Effector memory CD8-positive, alpha-beta T cell (primary cell): ENCODE measurements at regions not wholly inside any gene's neighbourhood (a gene's known extent, or its start where the extent isn't known, plus 50 kb on each side); places are given as distances from the start of the nearest gene placed in this dataset.

ENCODE experiments used
- ATAC-seq: fragments of 150-1000 bp; cut with Tn5 transposase; replicated peaks from 2 replicates; pipeline ENCODE4 v1.10.0; 2021; ENCODE audit warnings: mild to moderate bottlenecking, moderate library complexity
- DNase-seq, 3 experiments: peaks; one replicate each; pipeline ENCODE4 v3.0.0; 2021
- H3K27ac Mint-ChIP-seq, 2 donors: one replicate each; pipeline ENCODE4 v1.8.0; 2022; ENCODE audit warnings: mild to moderate bottlenecking in 2 of 2, mixed read lengths in 2 of 2, moderate library complexity in 2 of 2
- H3K27me3 Mint-ChIP-seq, 2 donors: one replicate each; pipeline ENCODE4 v1.8.0; 2022; ENCODE audit warnings: mixed read lengths in 2 of 2
- H3K36me3 Mint-ChIP-seq: one replicate; pipeline ENCODE4 v1.8.0; 2022; ENCODE audit warnings: mild to moderate bottlenecking, moderate library complexity, mixed read lengths; ENCODE audit not compliant: insufficient read depth
- H3K4me1 Mint-ChIP-seq, 2 donors: one replicate each; pipeline ENCODE4 v1.8.0; 2022; ENCODE audit warnings: low read depth in 2 of 2, mixed read lengths in 2 of 2
- H3K4me3 Mint-ChIP-seq, 2 donors: one replicate each; pipeline ENCODE4 v1.8.0; 2022; ENCODE audit warnings: mild to moderate bottlenecking in 2 of 2, mixed read lengths in 2 of 2, moderate library complexity in 2 of 2
- H3K9me3 Mint-ChIP-seq, 2 donors: one replicate each; pipeline ENCODE4 v1.8.0; 2022; ENCODE audit warnings: mixed read lengths in 2 of 2

DNA sequence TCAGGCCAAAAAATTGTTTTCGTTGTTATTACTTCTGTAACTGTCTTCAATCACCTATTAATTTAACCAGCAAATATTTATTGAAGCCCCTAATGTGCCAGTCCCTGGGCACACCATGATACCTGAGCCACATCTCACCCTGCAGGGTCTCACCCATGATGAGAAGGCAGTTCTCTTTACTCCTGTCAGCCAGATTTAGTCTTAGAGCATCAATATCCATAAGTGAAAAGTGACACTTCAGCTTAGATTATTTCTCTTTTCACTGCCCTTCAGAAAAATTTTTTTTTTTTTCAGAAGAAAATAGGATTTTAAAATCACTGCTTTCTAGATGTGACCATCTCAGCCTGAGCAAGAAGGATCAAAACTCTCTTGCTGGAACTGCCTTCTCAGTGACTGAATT, 258.6 kb upstream of the NFE2L3 start:
- H3K27ac Mint-ChIP-seq: peak overlapping the region in 1 of 2 donors; percentile 94
- H3K27me3 Mint-ChIP-seq: peaks cover 11 to 44% of the 10 kb centered on the region in 2 donors
- H3K4me1 Mint-ChIP-seq: peaks cover 8 to 13% of the 10 kb centered on the region in 2 donors
- no peak for DNase-seq
- H3K9me3 Mint-ChIP-seq: no peaks in the 10 kb centered on the region
- H3K36me3 Mint-ChIP-seq: peaks cover 13% of the 10 kb centered on the region
- H3K4me3 Mint-ChIP-seq: peak overlapping the region; percentile 84 to 92
- no peak for ATAC-seq

DNA sequence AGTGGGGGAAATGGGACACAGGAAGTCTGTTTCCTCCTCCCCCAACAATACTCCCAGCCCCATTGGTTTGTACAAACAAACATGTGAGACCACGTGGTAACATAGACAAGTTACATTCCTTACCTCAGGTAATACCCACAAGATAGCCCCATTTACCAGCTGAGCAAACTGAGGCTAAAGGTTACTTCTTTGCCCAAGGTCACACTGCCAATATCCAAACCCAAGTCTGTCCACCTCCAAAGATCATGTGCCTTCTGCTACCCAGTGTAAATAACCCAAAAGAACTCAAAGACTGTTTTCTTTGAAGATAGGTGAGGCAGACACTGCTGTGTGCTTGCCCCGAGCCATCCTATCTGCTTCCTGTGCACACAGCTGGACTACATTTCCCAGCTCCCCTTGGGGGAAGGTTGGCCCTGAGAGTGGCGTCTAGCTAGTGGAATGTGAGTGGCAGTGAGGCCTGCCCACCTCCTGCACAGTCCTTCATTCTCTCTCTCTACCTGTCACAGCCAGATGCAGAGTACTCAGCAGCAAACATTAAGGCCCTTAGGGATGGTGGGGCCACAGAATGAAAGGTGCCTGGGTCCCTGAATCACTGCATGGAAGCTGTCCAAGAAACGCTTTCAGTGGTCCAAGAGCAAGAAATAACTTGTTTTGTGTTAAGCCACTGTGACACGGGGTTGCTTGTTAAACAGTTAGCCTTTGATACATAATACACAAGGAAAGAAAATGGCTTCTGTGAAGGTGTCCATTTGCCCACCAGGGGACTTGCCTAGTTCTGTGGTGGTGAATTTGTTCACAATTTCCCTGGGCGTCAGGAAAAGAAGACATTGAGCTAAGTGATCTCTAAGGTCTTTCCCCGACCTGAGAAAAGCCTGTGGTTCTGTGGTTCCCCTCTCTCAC, 257.7 kb upstream of the NFE2L3 start:
- Mint-ChIP-seq H3K9me3 (no peaks in the 10 kb centered on the region), H3K4me3 (peak overlapping the region; percentile 84 to 92), H3K36me3 (peaks cover 13% of the 10 kb centered on the region), H3K27me3 (peaks cover 8 to 38% of the 10 kb centered on the region in 2 donors), H3K4me1 (peaks cover 8 to 13% of the 10 kb centered on the region in 2 donors), H3K27ac (peak overlapping the region in 1 of 2 donors; percentile 15)
- DNase-seq (no peak), ATAC-seq (peak; percentile 47)

DNA sequence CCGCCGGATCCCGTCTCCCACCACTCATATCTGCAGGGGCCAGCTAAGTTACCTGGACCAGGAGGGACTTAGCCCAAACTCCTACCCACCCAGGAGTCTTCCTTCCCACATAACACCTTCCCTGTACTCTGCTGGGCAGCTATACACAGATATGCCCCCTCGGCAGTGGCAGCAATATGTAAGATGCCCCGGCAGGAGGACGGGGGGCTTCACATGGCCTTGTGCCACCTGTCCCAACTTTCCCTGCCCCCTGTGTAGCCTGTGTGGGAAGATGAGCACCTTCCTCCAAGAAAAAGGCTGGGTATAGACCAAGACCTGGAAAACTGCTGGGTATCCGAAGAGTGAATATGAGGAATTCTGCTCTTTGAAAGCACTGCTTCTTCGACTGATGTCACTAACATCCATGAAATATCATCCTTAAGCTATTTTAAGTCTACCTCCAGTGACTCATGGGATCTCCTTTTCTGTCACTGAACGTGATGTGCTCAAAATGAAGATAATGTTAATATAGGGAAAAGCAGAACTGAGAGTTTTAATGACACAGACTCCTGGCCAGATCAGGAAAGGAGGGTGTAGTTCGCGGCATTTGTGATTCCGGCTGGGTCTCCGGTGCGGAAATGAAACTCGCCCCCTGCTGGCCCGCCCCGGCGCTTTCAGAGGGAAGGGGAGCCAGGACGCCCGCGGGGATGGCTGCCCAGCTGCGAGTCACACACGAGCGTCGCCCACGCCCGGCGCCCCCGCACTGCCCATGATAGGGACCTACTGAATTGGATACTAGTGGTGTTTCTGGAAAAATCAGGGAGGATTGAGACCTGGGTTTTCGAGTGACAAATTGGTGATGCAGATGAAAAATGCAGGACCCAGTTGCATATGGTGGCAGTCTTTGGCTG, 256.9 kb upstream of the NFE2L3 start:
- Mint-ChIP-seq H3K4me3 (peak overlapping the region; percentile 48 to 60), H3K9me3 (no peaks in the 10 kb centered on the region), H3K36me3 (peaks cover 13% of the 10 kb centered on the region), H3K27me3 (peaks cover 8 to 37% of the 10 kb centered on the region in 2 donors), H3K27ac (peak overlapping the region in 1 of 2 donors; percentile 15), H3K4me1 (peaks cover 8 to 13% of the 10 kb centered on the region in 2 donors)
- DNase-seq: peak; percentile 49 to 54 (median 51)
- ATAC-seq: peak; percentile 71

DNA sequence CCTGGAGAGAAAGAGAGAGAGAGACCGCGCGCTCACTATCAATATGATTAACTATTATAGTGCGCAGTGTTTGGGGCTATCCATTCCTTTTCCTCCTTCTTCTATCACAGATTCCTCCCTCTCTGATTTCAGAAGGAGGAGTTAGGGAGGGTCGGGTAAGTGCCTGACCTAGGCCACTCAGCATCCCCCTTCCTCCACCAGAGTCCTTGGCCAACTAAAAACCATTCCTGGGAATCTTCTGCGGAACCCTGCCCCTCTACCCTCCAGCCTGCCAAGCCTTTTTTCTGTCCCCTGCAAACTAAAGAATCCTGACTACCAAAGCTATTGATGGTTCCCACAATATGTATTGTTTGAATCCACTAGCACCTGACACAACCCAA, 256.2 kb upstream of the NFE2L3 start:
- ATAC-seq: no peak
- no peak overlapping the region for H3K27ac Mint-ChIP-seq

DNA sequence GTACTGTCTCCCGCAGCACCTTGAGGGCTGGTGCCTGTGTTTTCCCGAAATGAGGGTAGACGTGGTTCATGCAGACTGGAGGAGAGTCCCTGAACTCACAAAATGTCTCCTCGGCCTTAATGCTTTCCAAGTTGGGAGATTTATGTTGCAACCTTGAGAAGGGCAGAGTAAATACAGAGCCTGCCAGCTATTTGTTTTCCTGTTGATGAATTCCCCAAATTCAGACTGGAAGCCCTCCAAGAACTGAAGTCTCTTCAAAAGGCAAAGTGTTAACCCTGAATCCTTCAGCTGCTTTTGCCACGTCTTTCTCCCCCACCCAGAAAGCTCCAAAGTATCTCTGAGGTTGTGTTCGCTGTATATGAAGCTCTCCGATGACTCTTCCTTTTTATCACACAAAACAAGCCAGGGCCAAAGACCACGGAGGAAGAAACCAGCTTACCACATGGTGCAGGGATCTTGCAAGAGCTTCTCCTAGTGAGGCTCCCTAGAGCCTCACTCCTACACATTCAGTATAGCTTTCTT, 254.7 kb upstream of the NFE2L3 start:
- peaks cover 9 to 26% of the 10 kb centered on the region in 2 donors for H3K27me3 Mint-ChIP-seq
- no peaks in the 10 kb centered on the region for H3K9me3 Mint-ChIP-seq
- peaks cover 8 to 13% of the 10 kb centered on the region in 2 donors for H3K4me1 Mint-ChIP-seq
- ATAC-seq (no peak), DNase-seq (no peak)
- H3K36me3 Mint-ChIP-seq: peaks cover 13% of the 10 kb centered on the region
- no peak overlapping the region for H3K27ac Mint-ChIP-seq
- no peak overlapping the region for H3K4me3 Mint-ChIP-seq

More for the DNA sequence above, 256.2 kb upstream of the NFE2L3 start:
- H3K9me3 Mint-ChIP-seq: no peaks in the 10 kb centered on the region
- H3K36me3 Mint-ChIP-seq: peaks cover 13% of the 10 kb centered on the region
- peaks cover 9 to 36% of the 10 kb centered on the region in 2 donors for H3K27me3 Mint-ChIP-seq
- peak overlapping the region; percentile 48 to 60 for H3K4me3 Mint-ChIP-seq
- no peak for DNase-seq
- peaks cover 8 to 13% of the 10 kb centered on the region in 2 donors for H3K4me1 Mint-ChIP-seq

DNA sequence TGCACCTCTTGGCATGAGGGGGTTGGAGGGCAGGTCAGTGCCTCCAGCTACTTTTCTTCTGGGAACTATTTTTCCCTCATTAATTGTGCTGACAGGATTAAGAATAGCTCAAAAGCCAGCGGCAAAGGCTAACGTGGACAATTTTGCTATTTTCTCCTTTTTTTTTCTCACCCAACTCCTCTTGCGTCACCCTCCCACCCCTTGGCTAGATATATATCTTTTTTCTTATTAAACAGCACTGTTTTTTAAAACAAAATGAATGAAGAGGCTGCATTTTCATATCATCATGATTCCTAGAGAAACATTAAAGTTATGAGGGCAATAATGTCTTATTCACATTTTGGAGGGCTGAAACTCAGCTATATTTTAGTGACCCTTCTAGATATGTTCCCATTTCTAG, 251.8 kb upstream of the NFE2L3 start:
- no peak overlapping the region for H3K4me3 Mint-ChIP-seq
- no peaks in the 10 kb centered on the region for H3K9me3 Mint-ChIP-seq
- peaks cover 10 to 20% of the 10 kb centered on the region in 2 donors for H3K27me3 Mint-ChIP-seq
- H3K4me1 Mint-ChIP-seq: peaks cover 0 to 1% of the 10 kb centered on the region in 2 donors
- no peak overlapping the region for H3K27ac Mint-ChIP-seq
- no peaks in the 10 kb centered on the region for H3K36me3 Mint-ChIP-seq
- no peak for ATAC-seq
- no peak for DNase-seq

DNA sequence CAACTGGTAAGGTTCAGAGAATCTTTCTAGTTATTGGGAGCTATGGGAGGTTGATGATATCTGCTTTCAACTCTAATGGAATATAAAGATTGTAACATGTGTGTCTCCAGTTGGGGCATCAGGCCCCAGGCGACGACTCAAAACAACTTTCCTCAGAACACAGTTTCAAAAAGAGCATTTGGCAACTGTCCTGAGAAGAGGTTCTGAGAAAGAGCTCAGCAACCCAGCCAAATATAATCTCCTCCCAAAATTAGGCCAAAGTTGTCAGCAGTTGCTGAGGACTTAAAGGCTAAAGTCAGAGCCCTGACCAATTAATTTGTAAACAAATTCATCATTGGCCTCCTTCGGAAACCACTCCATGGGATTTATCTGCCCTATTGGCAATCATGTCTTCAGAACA, 251.1 kb upstream of the NFE2L3 start:
- ATAC-seq (no peak), DNase-seq (no peak)
- no peaks in the 10 kb centered on the region for H3K4me1 Mint-ChIP-seq
- no peak overlapping the region for H3K4me3 Mint-ChIP-seq
- H3K36me3 Mint-ChIP-seq: peaks cover 2% of the 10 kb centered on the region
- no peaks in the 10 kb centered on the region for H3K9me3 Mint-ChIP-seq
- H3K27me3 Mint-ChIP-seq: peaks cover 16 to 20% of the 10 kb centered on the region in 2 donors
- H3K27ac Mint-ChIP-seq: no peak overlapping the region

DNA sequence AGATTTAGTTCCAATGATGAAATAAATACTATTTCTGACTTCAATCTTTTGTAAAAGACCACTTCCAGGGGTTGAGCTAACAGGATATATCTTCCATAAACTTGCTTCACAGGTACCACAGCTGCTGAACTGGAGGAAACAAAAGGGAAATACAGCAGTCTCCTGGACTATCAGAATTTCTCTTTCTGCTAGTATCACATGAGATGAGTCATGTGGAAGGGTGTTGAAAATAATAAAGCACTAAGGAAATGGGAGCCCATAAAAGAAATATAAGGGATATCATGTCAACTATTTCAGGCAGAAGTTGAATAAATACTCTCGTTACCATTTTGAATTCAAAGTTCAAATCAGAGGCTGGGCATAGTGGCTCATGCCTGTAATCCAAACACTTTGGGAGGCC, 250.3 kb upstream of the NFE2L3 start:
- peaks cover 2% of the 10 kb centered on the region for H3K36me3 Mint-ChIP-seq
- no peaks in the 10 kb centered on the region for H3K9me3 Mint-ChIP-seq
- H3K27ac Mint-ChIP-seq: no peak overlapping the region
- H3K4me1 Mint-ChIP-seq: no peaks in the 10 kb centered on the region
- H3K27me3 Mint-ChIP-seq: peaks cover 18 to 22% of the 10 kb centered on the region in 2 donors
- DNase-seq (no peak), ATAC-seq (no peak)
- no peak overlapping the region for H3K4me3 Mint-ChIP-seq

DNA sequence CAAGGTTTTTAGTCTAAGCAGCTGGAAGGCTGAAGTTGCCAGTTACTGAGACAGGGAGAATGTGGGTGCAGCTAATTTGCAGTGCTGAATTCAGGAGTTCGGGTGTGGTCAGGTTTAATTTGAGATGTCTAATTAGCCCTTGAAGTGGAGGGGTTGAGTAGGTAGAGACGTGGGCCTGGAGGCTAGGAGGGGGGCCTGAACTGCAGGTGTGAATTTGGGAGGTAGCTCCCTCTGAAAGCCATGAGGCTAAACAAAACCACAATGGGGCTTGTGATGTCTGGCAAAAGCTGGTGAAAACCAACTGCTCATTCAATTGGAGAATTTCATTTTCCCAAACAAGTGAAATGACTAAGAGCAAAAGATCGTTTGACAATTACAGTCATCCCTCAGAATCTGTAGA, 246.0 kb upstream of the NFE2L3 start:
- no peak for DNase-seq
- ATAC-seq: no peak
- H3K9me3 Mint-ChIP-seq: no peaks in the 10 kb centered on the region
- H3K27ac Mint-ChIP-seq: no peak overlapping the region
- no peak overlapping the region for H3K4me3 Mint-ChIP-seq
- H3K4me1 Mint-ChIP-seq: no peaks in the 10 kb centered on the region
- peaks cover 2% of the 10 kb centered on the region for H3K36me3 Mint-ChIP-seq
- H3K27me3 Mint-ChIP-seq: peaks cover 17 to 20% of the 10 kb centered on the region in 2 donors

DNA sequence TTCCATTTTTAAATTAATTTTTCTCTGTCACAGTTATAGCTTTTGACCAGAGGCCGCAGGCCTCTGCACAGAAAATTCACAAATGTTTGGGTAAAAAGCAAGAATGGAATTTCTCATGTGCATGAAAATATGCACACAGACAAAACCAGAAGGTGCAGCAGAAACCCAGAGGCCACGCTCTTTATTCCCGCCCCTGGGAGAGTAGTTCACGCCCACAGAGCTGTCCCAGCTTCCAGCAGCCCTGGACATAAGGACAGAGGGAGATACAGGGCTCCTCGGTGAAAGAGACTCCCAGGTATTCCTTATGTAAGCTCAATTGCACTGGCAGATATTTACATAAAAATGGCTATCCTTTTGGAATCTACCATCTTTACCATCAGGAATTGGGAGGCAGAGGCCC, 245.2 kb upstream of the NFE2L3 start:
- H3K27ac Mint-ChIP-seq: no peak overlapping the region
- peaks cover 2% of the 10 kb centered on the region for H3K36me3 Mint-ChIP-seq
- H3K9me3 Mint-ChIP-seq: no peaks in the 10 kb centered on the region
- no peak overlapping the region for H3K4me3 Mint-ChIP-seq
- H3K4me1 Mint-ChIP-seq: no peaks in the 10 kb centered on the region
- DNase-seq: no peak
- ATAC-seq: no peak
- H3K27me3 Mint-ChIP-seq: peaks cover 17 to 20% of the 10 kb centered on the region in 2 donors

DNA sequence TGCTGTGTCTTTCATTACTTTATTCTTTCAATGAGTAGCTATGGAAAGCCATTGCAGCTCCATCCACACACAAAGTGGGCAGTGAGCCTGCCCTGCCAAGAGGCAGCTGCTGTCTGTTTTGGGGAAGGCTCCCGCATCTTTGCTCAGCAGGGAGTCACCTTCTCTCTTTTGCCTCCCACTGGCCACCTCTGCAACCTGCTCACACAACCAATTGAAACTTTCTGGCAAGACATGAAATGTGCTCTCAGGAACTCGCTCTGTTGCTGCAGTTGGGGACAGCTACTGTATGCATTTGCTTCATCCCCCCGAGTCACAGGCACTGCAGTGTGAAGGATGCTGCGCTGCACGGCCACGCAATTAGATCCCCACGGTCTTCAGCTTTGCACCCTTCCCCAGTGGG, 244.8 kb upstream of the NFE2L3 start:
- Mint-ChIP-seq H3K4me1 (no peaks in the 10 kb centered on the region), H3K4me3 (no peak overlapping the region), H3K9me3 (no peaks in the 10 kb centered on the region), H3K36me3 (peaks cover 2% of the 10 kb centered on the region), H3K27me3 (peaks cover 17 to 20% of the 10 kb centered on the region in 2 donors), H3K27ac (no peak overlapping the region)
- no peak for DNase-seq
- no peak for ATAC-seq

DNA sequence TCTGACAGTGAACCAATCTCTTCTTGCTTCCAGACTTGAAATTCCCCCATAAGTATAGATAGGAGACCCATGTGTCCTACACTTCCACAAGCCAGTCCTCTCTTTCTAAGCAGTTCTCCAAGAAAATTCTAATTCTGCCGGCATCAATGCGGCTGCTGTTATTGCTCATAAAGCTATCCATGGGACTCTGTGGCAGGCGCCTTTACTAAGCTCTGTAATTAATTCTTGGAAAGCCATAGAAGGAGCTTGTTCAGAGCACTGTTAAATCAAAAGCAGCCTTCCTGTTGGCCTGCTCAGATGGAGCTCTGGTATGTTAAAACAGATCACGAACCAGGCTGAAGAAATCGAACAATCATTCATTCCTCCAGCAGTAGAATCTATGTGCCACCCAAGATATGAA, 244.3 kb upstream of the NFE2L3 start:
- no peak for ATAC-seq
- peaks cover 17 to 20% of the 10 kb centered on the region in 2 donors for H3K27me3 Mint-ChIP-seq

DNA sequence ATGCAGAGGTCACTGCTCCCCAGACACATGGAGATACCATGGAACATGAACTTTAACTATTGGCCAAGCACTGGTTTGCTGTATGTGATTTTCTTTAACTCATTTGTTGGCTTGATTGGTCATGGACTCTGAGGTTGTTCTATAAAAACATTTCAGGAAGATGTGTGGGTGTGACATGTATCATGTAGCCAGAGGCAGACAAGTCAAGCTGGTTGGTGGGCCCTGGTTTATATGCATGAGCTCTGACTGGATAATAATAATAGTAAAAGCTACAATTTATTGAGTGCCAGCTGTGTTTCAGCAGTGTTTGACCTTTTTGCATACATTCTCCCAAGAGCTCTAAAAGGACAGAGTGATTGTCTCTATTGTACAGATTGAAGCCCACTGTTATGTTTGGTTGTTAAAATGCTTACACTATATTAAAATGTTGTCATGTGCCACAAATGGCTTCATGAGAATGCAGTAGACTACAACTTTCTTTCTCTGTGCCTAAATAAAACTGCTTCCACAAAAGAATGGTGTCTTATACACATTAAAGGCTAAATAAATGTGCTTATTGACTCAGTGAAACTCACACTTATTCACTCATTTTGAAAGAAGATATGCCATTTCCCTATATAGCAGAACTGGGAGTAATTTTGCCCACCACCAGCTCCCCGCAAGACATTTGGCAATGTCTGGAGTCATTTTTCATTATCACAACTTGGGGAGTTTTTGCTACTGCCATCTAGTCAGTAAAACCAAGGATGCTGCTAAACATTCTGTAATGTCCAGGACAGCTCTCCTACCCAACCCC, 243.6 kb upstream of the NFE2L3 start:
- peaks cover 2% of the 10 kb centered on the region for H3K36me3 Mint-ChIP-seq
- H3K9me3 Mint-ChIP-seq: no peaks in the 10 kb centered on the region
- no peak for DNase-seq
- H3K4me3 Mint-ChIP-seq: no peak overlapping the region
- H3K4me1 Mint-ChIP-seq: no peaks in the 10 kb centered on the region
- ATAC-seq: no peak
- H3K27ac Mint-ChIP-seq: no peak overlapping the region
- H3K27me3 Mint-ChIP-seq: peaks cover 17 to 22% of the 10 kb centered on the region in 2 donors

More for the DNA sequence above, 244.3 kb upstream of the NFE2L3 start:
- Mint-ChIP-seq H3K4me3 (no peak overlapping the region), H3K27ac (no peak overlapping the region), H3K4me1 (no peaks in the 10 kb centered on the region), H3K9me3 (no peaks in the 10 kb centered on the region), H3K36me3 (peaks cover 2% of the 10 kb centered on the region)
- DNase-seq: no peak
